Erythroblast (primary cell): ENCODE measurements at regions not wholly inside any gene's neighbourhood (a gene's known extent, or its start where the extent isn't known, plus 50 kb on each side); places are given as distances from the start of the nearest gene placed in this dataset.

ENCODE experiments used
- DNase-seq, 2 experiments: peaks; one replicate each; lab custom pipeline; 2025; lab: John Stamatoyannopoulos, UW
- GATA1 ChIP-seq: IDR thresholded peaks from 2 replicates; pipeline ENCODE4 v1.6.1; 2011; ENCODE audit warnings: low read depth, mild to moderate bottlenecking, control low read depth, low read length, moderate library complexity
- POLR2A ChIP-seq: IDR thresholded peaks from 2 replicates; pipeline ENCODE4 v1.6.1; 2011; ENCODE audit warnings: mild to moderate bottlenecking, low read length

GRCh38 chr11:30652801-30653200 lies 66.6 kb upstream of the MPPED2 start:
- no peak for DNase-seq
- TF ChIP-seq POLR2A (no peak), GATA1 (no peak)

- DNase-seq = no peak
- TF ChIP-seq POLR2A = no peak
- TF ChIP-seq GATA1 = no peak
Observed at GRCh38 chr11:30650266-30650665, 64.1 kb upstream of the MPPED2 start.
